ENCODE measurements at regions not wholly inside any gene's neighbourhood (a gene's known extent, or its start where the extent isn't known, plus 50 kb on each side); places are given as distances from the start of the nearest gene placed in this dataset.
A peak's percentile ranks its signal among the peaks of the same experiment; 100 is the strongest.

- DNase-seq (ENCODE audit: low read depth in 2 of 2) = no peak
Measured at GRCh38 chr14:89498878-89499277, 81.8 kb upstream of the FOXN3 start.

GRCh38 chr14:89495718-89496117, 78.7 kb upstream of the FOXN3 start:
- no peak for DNase-seq (ENCODE audit: low read depth in 2 of 2)

GRCh38 chr14:89493877-89494634, 77.0 kb upstream of the FOXN3 start:
- DNase-seq (ENCODE audit: low read depth in 2 of 2) = peak in 1 of 2 donors; percentile 11

GRCh38 chr14:89493406-89493805, 76.4 kb upstream of the FOXN3 start:
- DNase-seq (ENCODE audit: low read depth in 2 of 2) = no peak

GRCh38 chr14:89491711-89492381, 74.8 kb upstream of the FOXN3 start:
- peak; percentile 55 to 77 for DNase-seq (ENCODE audit: low read depth in 2 of 2)

GRCh38 chr14:89490466-89490865, 73.4 kb upstream of the FOXN3 start:
- DNase-seq (ENCODE audit: low read depth in 2 of 2) = no peak

GRCh38 chr14:89489761-89490437, 72.9 kb upstream of the FOXN3 start:
- no peak for DNase-seq (ENCODE audit: low read depth in 2 of 2)

- no peak for DNase-seq (ENCODE audit: low read depth in 2 of 2)
Measured at GRCh38 chr14:89486961-89487360, 69.9 kb upstream of the FOXN3 start.

GRCh38 chr14:89486505-89486904, 69.5 kb upstream of the FOXN3 start:
- no peak for DNase-seq (ENCODE audit: low read depth in 2 of 2)

- peak in 1 of 2 donors; percentile 22 for DNase-seq (ENCODE audit: low read depth in 2 of 2)
Measured at GRCh38 chr14:89485264-89485663, 68.2 kb upstream of the FOXN3 start.

GRCh38 chr14:89484051-89484844, 67.2 kb upstream of the FOXN3 start:
- DNase-seq (ENCODE audit: low read depth in 2 of 2) = no peak

GRCh38 chr14:89481196-89481595, 64.2 kb upstream of the FOXN3 start:
- peak in 1 of 2 donors; percentile 88 for DNase-seq (ENCODE audit: low read depth in 2 of 2)

- no peak for DNase-seq (ENCODE audit: low read depth in 2 of 2)
Measured at GRCh38 chr14:89480278-89480677, 63.2 kb upstream of the FOXN3 start.

GRCh38 chr14:89479802-89480201, 62.8 kb upstream of the FOXN3 start:
- DNase-seq (ENCODE audit: low read depth in 2 of 2) = no peak

- no peak for DNase-seq (ENCODE audit: low read depth in 2 of 2)
Measured at GRCh38 chr14:89477391-89477790, 60.4 kb upstream of the FOXN3 start.

GRCh38 chr14:89476354-89476896, 59.4 kb upstream of the FOXN3 start:
- no peak for DNase-seq (ENCODE audit: low read depth in 2 of 2)

- DNase-seq (ENCODE audit: low read depth in 2 of 2) = no peak
Measured at GRCh38 chr14:89474464-89474863, 57.4 kb upstream of the FOXN3 start.

- DNase-seq (ENCODE audit: low read depth in 2 of 2) = no peak
Measured at GRCh38 chr14:89473989-89474388, 57.0 kb upstream of the FOXN3 start.

- DNase-seq (ENCODE audit: low read depth in 2 of 2) = no peak
Measured at GRCh38 chr14:89473569-89473968, 56.5 kb upstream of the FOXN3 start.

- DNase-seq (ENCODE audit: low read depth in 2 of 2) = no peak
Measured at GRCh38 chr14:89470401-89470800, 53.4 kb upstream of the FOXN3 start.

Data from lung microvascular endothelial cell (primary cell).